Thyroid gland (tissue), 4 donors: ENCODE measurements at regions not wholly inside any gene's neighbourhood (a gene's known extent, or its start where the extent isn't known, plus 50 kb on each side); places are given as distances from the start of the nearest gene placed in this dataset.

Experiments used
- DNase-seq, 2 donors: peaks; one replicate each; pipeline ENCODE4 v3.0.0-alpha.2; 2019
- H3K27ac ChIP-seq, 3 donors: fragments of 200-600 bp; sonication (generic); 1 replicate in 2 of 3; 2 replicates in 1 of 3; pipeline ENCODE4 v1.5.1; 2016 to 2019; ENCODE audit warnings: mild to moderate bottlenecking in 1 of 3, moderate library complexity in 1 of 3
- H3K27me3 ChIP-seq: fragments of 200-600 bp; sonication (generic); one replicate; pipeline ENCODE4 v1.5.1; 2019
- H3K36me3 ChIP-seq, 2 donors: fragments of 200-600 bp; sonication (generic); one replicate each; pipeline ENCODE4 v1.5.1; 2016 to 2019
- H3K4me1 ChIP-seq, 2 donors: fragments of 200-600 bp; sonication (generic); one replicate each; pipeline ENCODE4 v1.5.1; 2017 to 2019
- H3K4me3 ChIP-seq, 3 donors: fragments of 200-600 bp; sonication (generic); replicated peaks in 1 of 3; 1 replicate in 2 of 3; 2 replicates in 1 of 3; pipeline ENCODE4 v1.5.1; 2016; ENCODE audit warnings: mild to moderate bottlenecking in 1 of 3
- H3K9me3 ChIP-seq: fragments of 200-600 bp; sonication (generic); one replicate; pipeline ENCODE4 v1.5.1; 2017
- POLR2A ChIP-seq, 2 donors: fragments of 450-650 bp; IDR thresholded peaks; one replicate each; pipeline ENCODE4 v1.6.1; 2017; ENCODE audit warnings: antibody characterized with exemption in 2 of 2, mild to moderate bottlenecking in 2 of 2, moderate library complexity in 1 of 2
- WGBS, 2 donors: methylation state at CpG; one replicate each; pipeline ENCODE4 v1.1.5; 2017; 5-methylcytosine and 5-hydroxymethylcytosine counted together
- intact Hi-C: fragments of 100-400 bp; cut with DNase I; formaldehyde crosslinking; loops from one replicate; pipeline ENCODE4 v1.15.1; 2023
- TF ChIP-seq, protein P1 (sequence below), 6 experiments: fragments of 200-600 bp in 3 of 6; fragments of 450-650 bp in 3 of 6; sonication (generic) in 3 of 6; IDR thresholded peaks; one replicate each; pipeline ENCODE4 v1.5.1; 2016 to 2019; ENCODE audit warnings: antibody characterized with exemption in 6 of 6, mild to moderate bottlenecking in 2 of 6, inconsistent platforms in 1 of 6, moderate library complexity in 1 of 6

DNA sequence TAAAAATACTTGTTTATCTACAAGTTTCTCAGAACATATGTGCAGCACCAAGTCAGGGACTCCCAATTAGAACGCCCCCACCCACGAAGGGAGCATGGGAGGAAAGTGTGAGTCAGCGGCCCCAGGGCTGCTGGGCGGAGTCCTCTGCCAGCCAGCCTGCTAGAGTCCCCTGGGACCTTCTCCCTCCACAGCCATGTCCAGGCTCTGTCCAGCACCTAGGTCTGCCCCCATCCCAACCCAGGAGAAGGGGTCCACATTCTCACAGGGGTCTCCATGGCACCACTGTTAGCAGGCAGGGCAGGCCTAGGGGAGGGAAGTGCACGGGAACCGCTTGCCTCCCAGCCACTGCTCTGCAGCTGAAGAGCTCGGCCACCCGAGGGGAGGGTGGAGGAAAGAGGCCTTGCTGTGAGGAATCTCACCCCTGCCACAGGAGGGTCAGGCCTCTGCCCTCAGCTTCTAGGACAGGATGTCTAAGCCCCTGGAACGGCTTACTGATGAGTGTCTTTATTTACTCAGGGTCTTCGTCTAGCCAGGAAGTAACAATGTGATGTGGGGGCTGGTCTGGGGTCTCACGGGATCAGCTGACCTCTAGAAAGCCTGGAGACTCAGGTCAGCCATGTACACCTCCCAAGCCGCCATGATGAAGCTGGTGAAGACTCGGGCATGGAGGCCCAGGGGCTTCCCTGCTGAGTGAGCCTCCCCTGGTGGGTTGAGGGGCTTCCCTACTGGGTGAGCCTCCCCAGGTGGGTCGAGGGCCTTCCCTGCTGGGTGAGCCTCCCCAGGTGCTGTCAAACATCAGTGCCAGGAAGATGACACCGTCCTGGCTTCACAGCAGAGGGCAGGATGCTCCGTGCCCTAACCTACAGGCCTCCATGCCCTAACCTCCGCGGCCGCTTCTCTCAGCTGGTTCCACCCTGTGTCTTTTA is 190.3 kb downstream of the RBFOX3 start:
- no peaks in the 10 kb centered on the region for H3K9me3 ChIP-seq
- no peaks in the 10 kb centered on the region for H3K27me3 ChIP-seq
- intact Hi-C loops: no loop called here
- DNase-seq: no peak
- no peak overlapping the region for H3K27ac ChIP-seq
- H3K4me3 ChIP-seq: no peak overlapping the region
- H3K4me1 ChIP-seq: no peaks in the 10 kb centered on the region
- 58 to 60% methylated on average over 9 to 18 of the region's 19 CpGs for WGBS, 2 donors
- no peaks in the 10 kb centered on the region for H3K36me3 ChIP-seq
- TF ChIP-seq, protein P1, sequence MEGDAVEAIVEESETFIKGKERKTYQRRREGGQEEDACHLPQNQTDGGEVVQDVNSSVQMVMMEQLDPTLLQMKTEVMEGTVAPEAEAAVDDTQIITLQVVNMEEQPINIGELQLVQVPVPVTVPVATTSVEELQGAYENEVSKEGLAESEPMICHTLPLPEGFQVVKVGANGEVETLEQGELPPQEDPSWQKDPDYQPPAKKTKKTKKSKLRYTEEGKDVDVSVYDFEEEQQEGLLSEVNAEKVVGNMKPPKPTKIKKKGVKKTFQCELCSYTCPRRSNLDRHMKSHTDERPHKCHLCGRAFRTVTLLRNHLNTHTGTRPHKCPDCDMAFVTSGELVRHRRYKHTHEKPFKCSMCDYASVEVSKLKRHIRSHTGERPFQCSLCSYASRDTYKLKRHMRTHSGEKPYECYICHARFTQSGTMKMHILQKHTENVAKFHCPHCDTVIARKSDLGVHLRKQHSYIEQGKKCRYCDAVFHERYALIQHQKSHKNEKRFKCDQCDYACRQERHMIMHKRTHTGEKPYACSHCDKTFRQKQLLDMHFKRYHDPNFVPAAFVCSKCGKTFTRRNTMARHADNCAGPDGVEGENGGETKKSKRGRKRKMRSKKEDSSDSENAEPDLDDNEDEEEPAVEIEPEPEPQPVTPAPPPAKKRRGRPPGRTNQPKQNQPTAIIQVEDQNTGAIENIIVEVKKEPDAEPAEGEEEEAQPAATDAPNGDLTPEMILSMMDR (IDR thresholded peaks at IDR 0.05): no peak
- TF ChIP-seq POLR2A (IDR thresholded peaks at IDR 0.05): no peak

DNA sequence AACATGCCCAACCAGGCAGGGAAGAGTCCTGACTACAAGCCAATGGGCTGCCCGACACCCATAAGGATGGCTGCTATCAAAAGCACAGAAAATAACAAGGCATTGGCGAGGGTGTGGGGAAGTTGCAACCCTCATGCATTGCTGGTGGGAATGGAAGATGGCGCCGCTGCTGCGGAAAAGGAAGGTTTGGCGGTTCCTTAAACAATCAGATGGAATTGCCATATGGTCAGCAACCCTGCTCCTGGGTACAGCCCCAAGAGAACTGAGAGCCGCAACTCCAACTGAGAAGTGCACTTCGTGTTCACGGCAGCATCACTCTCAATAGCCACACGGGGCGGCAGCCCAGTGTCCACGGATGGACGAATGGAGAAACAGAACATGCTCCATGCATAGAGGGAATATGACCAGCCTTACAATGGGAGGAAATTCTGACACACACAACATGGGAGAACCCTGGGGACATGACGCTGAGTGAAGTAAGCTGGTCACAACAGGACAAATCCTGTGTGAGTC is 193.3 kb downstream of the RBFOX3 start:
- DNase-seq: no peak
- no peak for TF ChIP-seq POLR2A (IDR thresholded peaks at IDR 0.05)
- TF ChIP-seq, protein P1 (IDR thresholded peaks at IDR 0.05): no peak
- no peak overlapping the region for H3K4me3 ChIP-seq
- 76 to 86% methylated on average over 14 of the region's 14 CpGs for WGBS, 2 donors
- H3K4me1 ChIP-seq: peaks cover 0 to 3% of the 10 kb centered on the region in 2 donors
- H3K27me3 ChIP-seq: no peaks in the 10 kb centered on the region
- H3K27ac ChIP-seq: no peak overlapping the region
- no peaks in the 10 kb centered on the region for H3K36me3 ChIP-seq
- H3K9me3 ChIP-seq: no peaks in the 10 kb centered on the region
- intact Hi-C loops: no loop called here

DNA sequence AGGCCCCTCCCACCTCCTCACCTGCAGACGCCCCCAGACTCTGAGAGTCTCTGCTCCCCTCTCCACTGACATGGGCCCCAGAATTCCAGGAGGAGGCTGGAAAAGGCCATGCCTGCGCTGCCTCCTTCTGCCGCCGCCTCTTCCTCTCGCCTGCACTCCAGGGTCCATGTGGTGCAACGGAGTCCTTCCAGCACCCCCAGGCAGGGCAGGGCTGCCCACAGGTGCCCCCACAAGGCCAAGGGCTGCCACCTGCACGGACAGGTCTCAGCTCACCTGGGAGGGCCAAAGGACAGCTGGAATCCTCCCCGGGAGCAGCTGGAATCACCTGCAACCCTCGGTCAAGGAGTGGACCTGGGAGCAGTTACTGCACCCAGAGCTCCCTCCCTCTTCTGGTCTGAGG is 194.9 kb downstream of the RBFOX3 start:
- TF ChIP-seq POLR2A (IDR thresholded peaks at IDR 0.05): no peak
- TF ChIP-seq, protein P1 (IDR thresholded peaks at IDR 0.05): no peak

DNA sequence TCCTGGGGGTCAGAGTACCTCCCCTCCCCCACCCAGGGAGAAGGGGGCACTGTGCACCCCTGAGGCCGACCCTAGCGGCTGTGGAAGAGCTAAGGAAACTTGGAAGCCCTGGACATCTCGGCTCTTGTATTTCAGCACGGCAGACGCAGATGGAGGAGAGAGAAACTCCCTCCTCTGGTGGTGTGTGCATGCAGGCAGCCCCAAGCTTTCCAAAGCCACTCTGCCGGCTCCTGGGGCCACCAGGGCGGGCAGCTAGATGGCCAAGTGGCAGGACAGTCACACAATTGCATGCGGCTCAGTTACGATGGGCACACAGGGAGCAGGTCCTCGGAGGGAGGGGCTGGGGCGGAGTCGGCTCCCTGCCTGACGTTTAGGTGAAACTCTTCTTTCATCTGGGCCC is 195.5 kb downstream of the RBFOX3 start:
- H3K9me3 ChIP-seq: no peaks in the 10 kb centered on the region
- WGBS, 2 donors: 39 to 64% methylated on average over 5 to 13 of the region's 13 CpGs
- no peak for DNase-seq
- no peak overlapping the region for H3K4me3 ChIP-seq
- H3K27me3 ChIP-seq: no peaks in the 10 kb centered on the region
- H3K4me1 ChIP-seq: peaks cover 0 to 3% of the 10 kb centered on the region in 2 donors
- intact Hi-C loops: no loop called here
- TF ChIP-seq, protein P1 (IDR thresholded peaks at IDR 0.05): no peak
- no peak for TF ChIP-seq POLR2A (IDR thresholded peaks at IDR 0.05)
- no peak overlapping the region for H3K27ac ChIP-seq
- no peaks in the 10 kb centered on the region for H3K36me3 ChIP-seq

More for the DNA sequence above, 194.9 kb downstream of the RBFOX3 start:
- Histone ChIP-seq H3K4me1 (peaks cover 0 to 3% of the 10 kb centered on the region in 2 donors), H3K27me3 (no peaks in the 10 kb centered on the region), H3K36me3 (no peaks in the 10 kb centered on the region), H3K9me3 (no peaks in the 10 kb centered on the region), H3K4me3 (no peak overlapping the region), H3K27ac (no peak overlapping the region)
- intact Hi-C loops: no loop called here
- no peak for DNase-seq
- WGBS, 2 donors: 71 to 78% methylated on average over 4 to 8 of the region's 9 CpGs

DNA sequence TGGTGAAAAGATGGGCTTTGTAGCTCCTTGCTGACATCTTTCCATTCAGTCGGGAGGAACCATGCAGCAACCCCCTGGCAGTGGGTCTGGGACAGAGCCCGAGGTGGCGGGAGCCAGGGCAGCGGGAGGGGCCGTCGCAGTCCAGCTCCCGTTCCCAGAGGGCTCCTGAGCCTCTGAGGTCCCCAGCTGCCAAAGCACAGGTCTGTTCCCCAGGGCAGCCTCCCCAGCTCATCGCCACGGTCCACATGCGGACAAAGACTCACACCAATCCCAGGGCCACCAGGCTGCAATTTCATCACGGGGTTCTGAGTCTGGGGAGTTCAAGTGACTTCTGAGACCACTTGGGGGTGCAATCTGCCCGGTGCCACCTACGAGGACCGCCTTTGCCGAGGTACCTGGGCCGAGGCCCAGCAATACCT is 196.0 kb downstream of the RBFOX3 start:
- Histone ChIP-seq H3K36me3 (no peaks in the 10 kb centered on the region), H3K4me3 (no peak overlapping the region), H3K27me3 (no peaks in the 10 kb centered on the region), H3K27ac (no peak overlapping the region), H3K9me3 (no peaks in the 10 kb centered on the region), H3K4me1 (peaks cover 0 to 3% of the 10 kb centered on the region in 2 donors)
- intact Hi-C loops: no loop called here
- WGBS, 2 donors: 57 to 68% methylated on average over 9 to 12 of the region's 16 CpGs
- no peak for DNase-seq
- TF ChIP-seq, protein P1 (IDR thresholded peaks at IDR 0.05): no peak
